GM19397 (cell line): ENCODE measurements at regions not wholly inside any gene's neighbourhood (a gene's known extent, or its start where the extent isn't known, plus 50 kb on each side); places are given as distances from the start of the nearest gene placed in this dataset.
"Not testable (repeated sequence)": the region's sequence is repeated elsewhere in the genome, so short reads cannot be mapped to it uniquely, and the experiment has no call there.

ENCODE experiments used
- ATAC-seq: cut with Tn5 transposase; IDR thresholded peaks from one replicate; pipeline ENCODE4 v1.9.1; 2021; ENCODE audit warnings: mild to moderate bottlenecking, moderate library complexity; ENCODE audit not compliant: unreplicated experiment

- ATAC-seq: not testable (repeated sequence)
These were observed 180.3 kb downstream of the NPIPA7 start for GRCh38 chr16:16559179-16559740.

- ATAC-seq: not testable (repeated sequence)
These were observed 182.6 kb downstream of the NPIPA7 start for GRCh38 chr16:16561532-16561931.

GRCh38 chr16:16563962-16564361 lies 185.0 kb downstream of the NPIPA7 start:
- not testable (repeated sequence) for ATAC-seq

- ATAC-seq: not testable (repeated sequence)
These were observed 186.4 kb downstream of the NPIPA7 start for GRCh38 chr16:16565326-16565725.

- ATAC-seq: not testable (repeated sequence)
These were observed 191.1 kb downstream of the NPIPA7 start for GRCh38 chr16:16570055-16570454.

GRCh38 chr16:16570874-16571273 lies 191.9 kb downstream of the NPIPA7 start:
- not testable (repeated sequence) for ATAC-seq

GRCh38 chr16:16572130-16572774 lies 193.3 kb downstream of the NPIPA7 start:
- ATAC-seq: not testable (repeated sequence)

GRCh38 chr16:16577062-16577461 lies 198.1 kb downstream of the NPIPA7 start:
- ATAC-seq: not testable (repeated sequence)

GRCh38 chr16:16578701-16579100 lies 199.8 kb downstream of the NPIPA7 start:
- ATAC-seq: no peak

GRCh38 chr16:16582916-16583315 lies 204.0 kb downstream of the NPIPA7 start:
- not testable (repeated sequence) for ATAC-seq

- not testable (repeated sequence) for ATAC-seq
These were observed 207.2 kb downstream of the NPIPA7 start for GRCh38 chr16:16586073-16586651.

- not testable (repeated sequence) for ATAC-seq
These were observed 208.0 kb downstream of the NPIPA7 start for GRCh38 chr16:16586969-16587368.

GRCh38 chr16:16588436-16588835 lies 209.5 kb downstream of the NPIPA7 start:
- not testable (repeated sequence) for ATAC-seq

GRCh38 chr16:16590654-16591318 lies 211.8 kb downstream of the NPIPA7 start:
- ATAC-seq: not testable (repeated sequence)

- ATAC-seq: not testable (repeated sequence)
These were observed 214.4 kb downstream of the NPIPA7 start for GRCh38 chr16:16593156-16593863.

GRCh38 chr16:16595029-16595718 lies 216.2 kb downstream of the NPIPA7 start:
- not testable (repeated sequence) for ATAC-seq

GRCh38 chr16:16601239-16601638 lies 222.3 kb downstream of the NPIPA7 start:
- ATAC-seq: not testable (repeated sequence)

GRCh38 chr16:16607401-16608082 lies 228.6 kb downstream of the NPIPA7 start:
- ATAC-seq: not testable (repeated sequence)

GRCh38 chr16:16609627-16610026 lies 230.7 kb downstream of the NPIPA7 start:
- not testable (repeated sequence) for ATAC-seq
